H1 (cell line): ENCODE measurements at regions not wholly inside any gene's neighbourhood (a gene's known extent, or its start where the extent isn't known, plus 50 kb on each side); places are given as distances from the start of the nearest gene placed in this dataset.
A peak's percentile ranks its signal among the peaks of the same experiment; 100 is the strongest.

ENCODE experiments used
- CTCF ChIA-PET: fragments of 300-600 bp; sonication (Branson Sonifier 250); formaldehyde crosslinking; loops from one replicate; lab custom pipeline; 2021; ENCODE audit not compliant: partially characterized antibody; lab: Charles Lee
- POLR2A ChIA-PET: fragments of 300-600 bp; sonication (Branson Sonifier 250); formaldehyde crosslinking; loops from one replicate; lab custom pipeline; 2021; ENCODE audit warnings: inconsistent platforms; ENCODE audit not compliant: partially characterized antibody; lab: Charles Lee
- DNase-seq, 2 experiments: peaks; one replicate each; pipeline versions ENCODE4 v3.0.0 to v3.0.0-alpha.2; 2010 to 2022; ENCODE audit warnings: low spot score in 2 of 2, low read depth in 1 of 2, mixed read lengths in 1 of 2
- FAIRE-seq: peaks from 2 replicates; lab custom pipeline; 2011; peaks lifted over from hg19 to GRCh38; lab: Jason Lieb, UNC
- H2AFZ ChIP-seq: 2 replicates; pipeline ENCODE4 v1.8.1; 2012; ENCODE audit warnings: low read length, inconsistent platforms
- H2AK5ac ChIP-seq: 2 replicates; pipeline ENCODE4 v1.6.1; 2013; ENCODE audit warnings: low read depth, low read length
- H2BK120ac ChIP-seq: replicated peaks from 2 replicates; pipeline ENCODE3; 2013; ENCODE audit warnings: low read depth, low read length, inconsistent platforms
- H2BK12ac ChIP-seq: 2 replicates; pipeline ENCODE4 v1.6.1; 2013; ENCODE audit warnings: low read depth, low read length
- H2BK15ac ChIP-seq: 2 replicates; pipeline ENCODE4 v1.6.1; 2013; ENCODE audit warnings: low read length
- H2BK20ac ChIP-seq: 2 replicates; pipeline ENCODE4 v1.6.1; 2013; ENCODE audit warnings: low read length
- H2BK5ac ChIP-seq: 2 replicates; pipeline ENCODE4 v1.6.1; 2013; ENCODE audit warnings: low read depth, low read length
- H3K14ac ChIP-seq: 2 replicates; pipeline ENCODE4 v1.6.1; 2013; ENCODE audit warnings: inconsistent platforms; ENCODE audit not compliant: insufficient read length
- H3K18ac ChIP-seq: 2 replicates; pipeline ENCODE4 v1.6.1; 2013; ENCODE audit warnings: low read length; ENCODE audit errors: extremely low read depth
- H3K23ac ChIP-seq: 2 replicates; pipeline ENCODE4 v1.6.1; 2013; ENCODE audit warnings: inconsistent platforms; ENCODE audit not compliant: insufficient read length
- H3K23me2 ChIP-seq: 2 replicates; pipeline ENCODE4 v1.6.1; 2013; ENCODE audit warnings: low read depth, low read length
- H3K27ac ChIP-seq: 2 replicates; pipeline ENCODE4 v1.6.1; 2011; ENCODE audit warnings: low read depth, low read length, inconsistent platforms
- H3K27me3 ChIP-seq, 4 experiments: replicated peaks in 1 of 4; 1 replicate in 1 of 4; 2 replicates in 3 of 4; pipeline versions ENCODE4 v1.6.1 to v1.8.1; 2011 to 2013; ENCODE audit warnings: low read length in 3 of 4, mild to moderate bottlenecking in 3 of 4, inconsistent platforms in 2 of 4, mixed read lengths in 2 of 4, moderate library complexity in 1 of 4; ENCODE audit not compliant: control insufficient read depth in 3 of 4, insufficient read depth in 3 of 4; ENCODE audit errors: extremely low read depth in 1 of 4
- H3K36me3 ChIP-seq, 4 experiments: 2 replicates each; pipeline versions ENCODE4 v1.6.1 to v1.8.1; 2011 to 2013; ENCODE audit warnings: mild to moderate bottlenecking in 4 of 4, low read length in 3 of 4, moderate library complexity in 2 of 4, control low read depth in 1 of 4, inconsistent platforms in 1 of 4; ENCODE audit not compliant: insufficient read depth in 4 of 4, control insufficient read depth in 2 of 4
- H3K4ac ChIP-seq: replicated peaks from 2 replicates; pipeline ENCODE3; 2013; ENCODE audit warnings: low read length, low read depth, mixed read lengths, inconsistent platforms; ENCODE audit not compliant: insufficient read length
- H3K4me1 ChIP-seq, 4 experiments: replicated peaks in 1 of 4; 1 replicate in 1 of 4; 2 replicates in 3 of 4; pipeline versions ENCODE4 v1.6.1 to v1.8.1; 2011 to 2013; ENCODE audit warnings: low read length in 3 of 4, inconsistent platforms in 2 of 4, mixed read lengths in 1 of 4; ENCODE audit not compliant: insufficient read depth in 4 of 4, control insufficient read depth in 3 of 4
- H3K4me2 ChIP-seq, 2 experiments: 2 replicates each; pipeline versions ENCODE4 v1.6.1 to v1.8.1; 2011 to 2013; ENCODE audit warnings: low read depth in 2 of 2, low read length in 2 of 2, control low read depth in 1 of 2, inconsistent platforms in 1 of 2, mild to moderate bottlenecking in 1 of 2; ENCODE audit not compliant: insufficient read depth in 1 of 2
- H3K4me3 ChIP-seq, 4 experiments: fragments of 200-600, 300-600 bp in 1 of 4; sonication (generic), shearing (Covaris generic), sonication (Bioruptor Twin) in 1 of 4; 2 replicates each; pipeline versions ENCODE4 v1.5.1 to v1.8.1; 2011 to 2016; ENCODE audit warnings: low read length in 4 of 4, low read depth in 3 of 4, control low read depth in 2 of 4, inconsistent platforms in 2 of 4, mild to moderate bottlenecking in 2 of 4, mixed read lengths in 1 of 4, moderate library complexity in 1 of 4; ENCODE audit not compliant: insufficient read depth in 2 of 4; ENCODE audit errors: extremely low read depth in 1 of 4
- H3K56ac ChIP-seq: replicated peaks from 2 replicates; pipeline ENCODE3; 2013; ENCODE audit warnings: low read depth, mild to moderate bottlenecking, mixed read lengths, low read length, inconsistent platforms; ENCODE audit not compliant: insufficient read length
- H3K79me1 ChIP-seq: 2 replicates; pipeline ENCODE4 v1.6.1; 2013; ENCODE audit warnings: low read depth, low read length, control low read depth
- H3K79me2 ChIP-seq, 2 experiments: 2 replicates each; pipeline versions ENCODE4 v1.6.1 to v1.8.1; 2012 to 2013; ENCODE audit warnings: low read length in 2 of 2, mild to moderate bottlenecking in 2 of 2, inconsistent platforms in 1 of 2; ENCODE audit not compliant: insufficient read depth in 2 of 2, control insufficient read depth in 1 of 2
- H3K9ac ChIP-seq, 4 experiments: replicated peaks in 1 of 4; 1 replicate in 1 of 4; 2 replicates in 3 of 4; pipeline versions ENCODE4 v1.6.1 to v1.8.1; 2011 to 2013; ENCODE audit warnings: low read depth in 3 of 4, low read length in 3 of 4, control low read depth in 2 of 4, mild to moderate bottlenecking in 2 of 4, moderate library complexity in 2 of 4, inconsistent platforms in 1 of 4; ENCODE audit errors: extremely low read depth in 1 of 4
- H3K9me3 ChIP-seq, 2 experiments: 2 replicates each; pipeline versions ENCODE4 v1.6.1 to v1.8.1; 2012 to 2013; ENCODE audit warnings: mild to moderate bottlenecking in 2 of 2, moderate library complexity in 2 of 2, control low read depth in 1 of 2, inconsistent platforms in 1 of 2, low read depth in 1 of 2, low read length in 1 of 2, mixed read lengths in 1 of 2; ENCODE audit not compliant: insufficient read depth in 2 of 2
- H4K20me1 ChIP-seq, 2 experiments: replicated peaks in 1 of 2; 2 replicates each; pipeline versions ENCODE3 to v1.8.1; 2011 to 2013; ENCODE audit warnings: inconsistent platforms in 2 of 2, low read length in 2 of 2, mild to moderate bottlenecking in 1 of 2; ENCODE audit not compliant: insufficient read depth in 2 of 2, control insufficient read depth in 1 of 2
- H4K5ac ChIP-seq: 2 replicates; pipeline ENCODE4 v1.6.1; 2013; ENCODE audit warnings: low read length, low read depth, mixed read lengths, inconsistent platforms; ENCODE audit not compliant: insufficient read length
- H4K8ac ChIP-seq: 2 replicates; pipeline ENCODE4 v1.8.0; 2013; ENCODE audit warnings: mild to moderate bottlenecking, moderate library complexity, low read length, inconsistent platforms; ENCODE audit not compliant: insufficient read depth; ENCODE audit errors: extremely low read depth
- H4K91ac ChIP-seq: replicated peaks from 2 replicates; pipeline ENCODE3; 2013; ENCODE audit warnings: low read length, mixed read lengths, inconsistent platforms; ENCODE audit not compliant: insufficient read length
- CBX5 ChIP-seq: fragments of 300-800, 300-1000 bp; sonication (generic); IDR thresholded peaks from 2 replicates; pipeline ENCODE4 v1.7.1; 2016; ENCODE audit warnings: antibody characterized with exemption, low read length, low read depth
- CBX8 ChIP-seq: fragments of 300-800, 300-1000 bp; sonication (generic); IDR thresholded peaks from 2 replicates; pipeline ENCODE4 v1.7.1; 2016; ENCODE audit warnings: low read depth, low read length, borderline replicate concordance
- EZH2 ChIP-seq: fragments of 200-600 bp; sonication (generic); IDR thresholded peaks from 2 replicates; pipeline ENCODE4 v1.7.1; 2012; ENCODE audit warnings: low read depth, mild to moderate bottlenecking, moderate library complexity, low read length, inconsistent platforms; ENCODE audit not compliant: severe bottlenecking
- NRF1 ChIP-seq: IDR thresholded peaks from 2 replicates; pipeline ENCODE4 v1.6.1; 2011; ENCODE audit warnings: mild to moderate bottlenecking, low read depth, low read length, improper control_type of control experiment
- RBBP5 ChIP-seq: IDR thresholded peaks from 2 replicates; pipeline ENCODE4 v1.7.1; 2012; ENCODE audit warnings: low read depth, mild to moderate bottlenecking, inconsistent platforms, low read length, moderate library complexity, borderline replicate concordance
- SP2 ChIP-seq: IDR thresholded peaks from 2 replicates; pipeline ENCODE4 v1.6.1; 2012; ENCODE audit warnings: mild to moderate bottlenecking, low read length, inconsistent platforms
- SRF ChIP-seq: IDR thresholded peaks from 2 replicates; pipeline ENCODE4 v1.6.1; 2011; ENCODE audit warnings: mild to moderate bottlenecking, low read depth, low read length, moderate library complexity
- TAF7 ChIP-seq: optimal IDR thresholded peaks from 2 replicates; pipeline ENCODE3; 2011; ENCODE audit warnings: low read depth, mild to moderate bottlenecking, inconsistent platforms, low read length, moderate library complexity, borderline replicate concordance
- WGBS, 2 experiments: shearing (Covaris generic) in 1 of 2; methylation state at CpG; one replicate each; pipeline versions ENCODE4 v1.1.6 to v1.1.7; 2013 to 2015; ENCODE audit warnings: low lambda C conversion rate in 2 of 2, mixed read lengths in 2 of 2, inconsistent platforms in 1 of 2, low coverage in 1 of 2, missing lambda C conversion rate in 1 of 2; ENCODE audit not compliant: insufficient replicate concordance in 2 of 2, insufficient coverage in 1 of 2, insufficient read length in 1 of 2; ENCODE audit errors: extremely low coverage in 1 of 2, missing lambda C conversion rate in 1 of 2; 5-methylcytosine and 5-hydroxymethylcytosine counted together
- TF ChIP-seq, protein P1 (sequence below): IDR thresholded peaks from 2 replicates; pipeline ENCODE4 v1.6.1; 2012; ENCODE audit warnings: inconsistent platforms

- Histone ChIP-seq H4K5ac (no peak overlapping the region), H2BK120ac (no peak overlapping the region), H4K91ac (no peak overlapping the region), H3K27ac (no peak overlapping the region), H2AK5ac (no peak overlapping the region), H3K79me1 (no peaks in the 10 kb centered on the region), H4K20me1 (no peaks in the 10 kb centered on the region), H3K23ac (no peak overlapping the region), H3K4me3 (no peak overlapping the region), H3K4me1 (peaks cover 0 to 3% (median 0%) of the 10 kb centered on the region in 4 experiments; a peak in 1 of 7 replicates), H3K9ac (no peak overlapping the region), H3K18ac (0 out of 2 replicates have a peak overlapping the region, but pooled peaks have one; percentile 40), H3K4ac (no peak overlapping the region), H2AFZ (no peak overlapping the region), H3K56ac (no peak overlapping the region), H2BK20ac (peak overlapping the region; percentile 38; the same call in 1 of the 2 replicates), H4K8ac (no peak overlapping the region), H2BK12ac (no peak overlapping the region; the same call in 1 of the 2 replicates), H3K23me2 (no peaks in the 10 kb centered on the region), H3K36me3 (no peaks in the 10 kb centered on the region), H3K14ac (no peak overlapping the region), H3K4me2 (no peak overlapping the region), H3K27me3 (no peaks in the 10 kb centered on the region), H2BK15ac (no peak overlapping the region), H3K79me2 (no peaks in the 10 kb centered on the region), H2BK5ac (no peak overlapping the region), H3K9me3 (no peaks in the 10 kb centered on the region)
- DNase-seq (no peak), FAIRE-seq (no peak)
- WGBS, 2 experiments = 87% methylated on average over 2 of the region's 2 CpGs; no CpG with 5 or more reads in 1 of the 2 experiments
- CTCF ChIA-PET = interaction anchor here (0.6 kb wide), 1 partner anchor 763 kb away, joined by 3 read pairs; no protein-coding TSS in a partner anchor
- POLR2A ChIA-PET = no interaction called here
- TF ChIP-seq RBBP5 (no peak), CBX8 (no peak), SP2 (no peak), CBX5 (no peak), TAF7 (no peak), SRF (no peak), EZH2 (no peak), NRF1 (no peak)
- TF ChIP-seq, protein P1, sequence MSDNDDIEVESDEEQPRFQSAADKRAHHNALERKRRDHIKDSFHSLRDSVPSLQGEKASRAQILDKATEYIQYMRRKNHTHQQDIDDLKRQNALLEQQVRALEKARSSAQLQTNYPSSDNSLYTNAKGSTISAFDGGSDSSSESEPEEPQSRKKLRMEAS = no peak
These were observed 272.7 kb upstream of the MBL2 start for GRCh38 chr10:53045315-53045714.
